ENCODE measurements at regions not wholly inside any gene's neighbourhood (a gene's known extent, or its start where the extent isn't known, plus 50 kb on each side); places are given as distances from the start of the nearest gene placed in this dataset.

- no peak for DNase-seq
These were observed 138.9 kb downstream of the MN1 start for GRCh38 chr22:27662359-27663301.

GRCh38 chr22:27663812-27664211, 137.7 kb downstream of the MN1 start:
- DNase-seq, result no peak

GRCh38 chr22:27666272-27666997, 135.1 kb downstream of the MN1 start:
- DNase-seq, result no peak

- DNase-seq, result no peak
These were observed 134.3 kb downstream of the MN1 start for GRCh38 chr22:27667121-27667843.

GRCh38 chr22:27668828-27669797, 132.4 kb downstream of the MN1 start:
- peak; percentile 17 for DNase-seq

GRCh38 chr22:27669798-27670599, 131.6 kb downstream of the MN1 start:
- DNase-seq, result no peak

GRCh38 chr22:27670701-27671412, 130.7 kb downstream of the MN1 start:
- no peak for DNase-seq

- no peak for DNase-seq
These were observed 130.1 kb downstream of the MN1 start for GRCh38 chr22:27671413-27671935.

- DNase-seq, result no peak
These were observed 128.7 kb downstream of the MN1 start for GRCh38 chr22:27672721-27673418.

GRCh38 chr22:27673839-27674238, 127.7 kb downstream of the MN1 start:
- DNase-seq, result no peak

GRCh38 chr22:27674261-27674923, 127.2 kb downstream of the MN1 start:
- no peak for DNase-seq

GRCh38 chr22:27676545-27677213, 124.9 kb downstream of the MN1 start:
- DNase-seq, result no peak

GRCh38 chr22:27677905-27678458, 123.6 kb downstream of the MN1 start:
- no peak for DNase-seq

- DNase-seq, result no peak
These were observed 122.4 kb downstream of the MN1 start for GRCh38 chr22:27679176-27679575.

GRCh38 chr22:27679693-27680488, 121.7 kb downstream of the MN1 start:
- no peak for DNase-seq

GRCh38 chr22:27680636-27681035, 120.9 kb downstream of the MN1 start:
- no peak for DNase-seq

- no peak for DNase-seq
These were observed 120.5 kb downstream of the MN1 start for GRCh38 chr22:27681037-27681436.
